DND-41 (cell line): ENCODE measurements at regions not wholly inside any gene's neighbourhood (a gene's known extent, or its start where the extent isn't known, plus 50 kb on each side); places are given as distances from the start of the nearest gene placed in this dataset.

Experiments
- ATAC-seq: fragments of 200-7000 bp; cut with Tn5 transposase; 3 replicates; pipeline ENCODE4 v1.9.1; 2021; ENCODE audit warnings: low read depth; ENCODE audit not compliant: insufficient read depth
- DNase-seq: peaks from one replicate; pipeline ENCODE4 v3.0.0-alpha.2; 2020
- H2AFZ ChIP-seq: 2 replicates; pipeline ENCODE4 v1.6.0; 2012; ENCODE audit warnings: low read depth, low read length
- H3K27ac ChIP-seq: 2 replicates; pipeline ENCODE4 v1.5.1; 2012; ENCODE audit warnings: low read length, inconsistent platforms
- H3K27me3 ChIP-seq: fragments of 200-600 bp; sonication (generic); 2 replicates; pipeline ENCODE4 v1.6.0; 2012; ENCODE audit warnings: low read length, mild to moderate bottlenecking, inconsistent platforms; ENCODE audit not compliant: insufficient read depth, poor library complexity
- H3K36me3 ChIP-seq: 2 replicates; pipeline ENCODE4 v1.5.1; 2012; ENCODE audit warnings: low read length, inconsistent platforms; ENCODE audit not compliant: insufficient read depth
- H3K4me1 ChIP-seq: 2 replicates; pipeline ENCODE4 v1.5.1; 2012; ENCODE audit warnings: mild to moderate bottlenecking, low read length; ENCODE audit not compliant: insufficient read depth
- H3K4me2 ChIP-seq: 2 replicates; pipeline ENCODE4 v1.6.0; 2012; ENCODE audit warnings: mild to moderate bottlenecking, moderate library complexity, low read length, inconsistent platforms; ENCODE audit not compliant: insufficient read depth
- H3K4me3 ChIP-seq, 2 experiments: fragments of 200-600 bp in 1 of 2; shearing (Covaris generic) in 1 of 2; 2 replicates each; pipeline ENCODE4 v1.5.1; 2012 to 2016; ENCODE audit warnings: inconsistent platforms in 2 of 2, low read length in 2 of 2, mild to moderate bottlenecking in 2 of 2, low read depth in 1 of 2, moderate library complexity in 1 of 2
- H3K79me2 ChIP-seq: 2 replicates; pipeline ENCODE4 v1.6.0; 2012; ENCODE audit warnings: low read length, inconsistent platforms; ENCODE audit not compliant: insufficient read depth
- H3K9ac ChIP-seq: 2 replicates; pipeline ENCODE4 v1.6.0; 2012; ENCODE audit warnings: low read depth, mild to moderate bottlenecking, inconsistent platforms, low read length, moderate library complexity
- H3K9me3 ChIP-seq: 2 replicates; pipeline ENCODE4 v1.5.1; 2012; ENCODE audit warnings: low read length, moderate library complexity, mild to moderate bottlenecking, inconsistent platforms; ENCODE audit not compliant: insufficient read depth, severe bottlenecking
- H4K20me1 ChIP-seq: 2 replicates; pipeline ENCODE4 v1.6.0; 2012; ENCODE audit warnings: low read length; ENCODE audit not compliant: insufficient read depth
- EZH2 ChIP-seq: IDR thresholded peaks from 3 replicates; pipeline ENCODE4 v1.6.1; 2012; ENCODE audit warnings: borderline replicate concordance, low read depth, mild to moderate bottlenecking, moderate library complexity, low read length, inconsistent platforms; ENCODE audit not compliant: severe bottlenecking
- TF ChIP-seq, protein P1 (sequence below): IDR thresholded peaks from 2 replicates; pipeline ENCODE4 v1.5.1; 2012; ENCODE audit warnings: borderline replicate concordance, low read length, moderate library complexity, mild to moderate bottlenecking; ENCODE audit not compliant: poor library complexity, severe bottlenecking; ENCODE audit errors: extremely low read depth

DNA sequence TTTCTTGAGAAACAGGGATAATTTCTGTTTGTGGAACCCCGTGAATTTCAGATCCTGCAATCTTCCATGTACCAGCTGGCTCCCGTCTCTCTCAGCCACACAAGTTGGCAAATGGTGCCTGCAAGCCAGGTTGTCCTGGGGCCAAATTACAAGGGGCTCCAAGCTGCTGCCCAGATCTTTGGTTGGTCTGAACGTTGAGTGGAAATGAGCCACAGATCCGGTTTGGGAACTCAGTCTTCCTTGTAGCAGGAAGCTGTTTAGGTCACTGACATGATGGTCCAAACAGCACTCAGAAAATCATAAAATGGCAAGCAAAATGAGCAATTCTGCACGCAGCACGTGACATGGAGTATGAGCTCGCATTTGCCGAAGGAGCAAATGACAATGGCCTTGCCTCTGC, 1496.4 kb downstream of the TBC1D22A start:
- no peak overlapping the region for H2AFZ ChIP-seq
- H3K79me2 ChIP-seq, result no peaks in the 10 kb centered on the region
- H3K27ac ChIP-seq, result no peak overlapping the region
- H3K4me1 ChIP-seq, result no peaks in the 10 kb centered on the region
- H4K20me1 ChIP-seq, result no peaks in the 10 kb centered on the region
- H3K27me3 ChIP-seq, result no peaks in the 10 kb centered on the region
- no peak overlapping the region for H3K9ac ChIP-seq
- H3K4me2 ChIP-seq, result no peak overlapping the region
- H3K9me3 ChIP-seq, result no peaks in the 10 kb centered on the region
- ATAC-seq (no peak), DNase-seq (no peak)
- TF ChIP-seq EZH2, result no peak
- TF ChIP-seq, protein P1, sequence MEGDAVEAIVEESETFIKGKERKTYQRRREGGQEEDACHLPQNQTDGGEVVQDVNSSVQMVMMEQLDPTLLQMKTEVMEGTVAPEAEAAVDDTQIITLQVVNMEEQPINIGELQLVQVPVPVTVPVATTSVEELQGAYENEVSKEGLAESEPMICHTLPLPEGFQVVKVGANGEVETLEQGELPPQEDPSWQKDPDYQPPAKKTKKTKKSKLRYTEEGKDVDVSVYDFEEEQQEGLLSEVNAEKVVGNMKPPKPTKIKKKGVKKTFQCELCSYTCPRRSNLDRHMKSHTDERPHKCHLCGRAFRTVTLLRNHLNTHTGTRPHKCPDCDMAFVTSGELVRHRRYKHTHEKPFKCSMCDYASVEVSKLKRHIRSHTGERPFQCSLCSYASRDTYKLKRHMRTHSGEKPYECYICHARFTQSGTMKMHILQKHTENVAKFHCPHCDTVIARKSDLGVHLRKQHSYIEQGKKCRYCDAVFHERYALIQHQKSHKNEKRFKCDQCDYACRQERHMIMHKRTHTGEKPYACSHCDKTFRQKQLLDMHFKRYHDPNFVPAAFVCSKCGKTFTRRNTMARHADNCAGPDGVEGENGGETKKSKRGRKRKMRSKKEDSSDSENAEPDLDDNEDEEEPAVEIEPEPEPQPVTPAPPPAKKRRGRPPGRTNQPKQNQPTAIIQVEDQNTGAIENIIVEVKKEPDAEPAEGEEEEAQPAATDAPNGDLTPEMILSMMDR, result no peak
- no peak overlapping the region for H3K4me3 ChIP-seq
- no peaks in the 10 kb centered on the region for H3K36me3 ChIP-seq

DNA sequence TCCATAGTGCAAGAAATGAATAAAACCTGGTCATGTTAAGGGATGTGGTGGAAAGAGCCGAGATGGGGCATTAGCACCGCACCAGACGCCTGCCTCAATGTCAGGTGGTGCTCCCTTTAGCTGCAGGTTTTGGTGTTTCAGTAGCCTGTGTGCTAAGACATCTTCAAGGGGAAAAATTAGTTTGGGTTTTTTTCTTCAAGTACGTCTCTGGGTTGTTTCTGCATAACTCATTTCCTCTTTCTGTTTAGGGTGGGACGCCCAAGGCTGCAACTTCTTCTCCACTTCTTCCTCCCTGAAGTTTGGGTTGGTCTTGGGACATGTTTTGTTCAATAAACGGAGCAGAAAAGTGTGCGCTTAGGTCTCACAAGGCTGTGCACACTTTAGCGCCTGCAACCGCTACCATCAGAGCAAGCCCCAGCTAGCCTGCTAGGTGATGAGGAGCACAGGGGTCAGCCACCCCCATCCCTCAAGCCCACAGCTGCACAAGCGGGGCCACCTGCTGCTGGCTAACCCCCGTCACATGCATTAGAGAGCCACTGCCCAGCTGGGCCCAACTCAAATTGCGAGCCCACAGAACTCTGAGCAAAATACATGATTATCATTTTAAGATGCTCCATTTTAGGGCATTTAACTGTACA, 1495.7 kb downstream of the TBC1D22A start:
- Histone ChIP-seq H2AFZ (no peak overlapping the region), H4K20me1 (no peaks in the 10 kb centered on the region), H3K4me3 (no peak overlapping the region), H3K4me2 (no peak overlapping the region), H3K79me2 (no peaks in the 10 kb centered on the region), H3K4me1 (no peaks in the 10 kb centered on the region), H3K36me3 (no peaks in the 10 kb centered on the region), H3K27ac (no peak overlapping the region), H3K27me3 (no peaks in the 10 kb centered on the region), H3K9ac (no peak overlapping the region), H3K9me3 (no peaks in the 10 kb centered on the region)
- DNase-seq, result no peak
- TF ChIP-seq, protein P1, result no peak
- no peak for TF ChIP-seq EZH2
- ATAC-seq, result no peak

DNA sequence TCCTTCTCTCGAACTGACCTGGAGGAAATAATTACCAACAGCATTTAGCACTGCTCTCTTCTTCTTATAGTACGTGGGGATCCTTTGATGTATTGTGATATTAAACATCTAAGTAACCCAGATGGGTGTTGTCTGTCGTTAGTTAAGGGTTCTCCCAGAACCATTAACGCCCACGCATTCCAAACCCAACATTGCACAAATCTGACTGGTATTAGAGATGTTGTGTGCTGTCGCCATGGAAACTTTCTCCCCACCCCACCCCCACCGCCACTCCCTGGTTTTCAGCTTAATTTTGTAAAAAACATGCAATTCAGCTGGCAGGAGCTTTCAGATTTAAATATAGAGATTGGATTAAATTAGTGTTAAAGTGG, 1495.2 kb downstream of the TBC1D22A start:
- Histone ChIP-seq H2AFZ (no peak overlapping the region), H3K9ac (no peak overlapping the region), H3K4me2 (no peak overlapping the region), H3K27ac (no peak overlapping the region), H3K79me2 (no peaks in the 10 kb centered on the region), H3K9me3 (no peaks in the 10 kb centered on the region), H3K4me1 (no peaks in the 10 kb centered on the region), H3K36me3 (no peaks in the 10 kb centered on the region), H3K27me3 (no peaks in the 10 kb centered on the region), H4K20me1 (no peaks in the 10 kb centered on the region), H3K4me3 (no peak overlapping the region)
- DNase-seq, result no peak
- TF ChIP-seq, protein P1, result no peak
- no peak for TF ChIP-seq EZH2
- no peak for ATAC-seq
